ENCODE measurements at regions not wholly inside any gene's neighbourhood (a gene's known extent, or its start where the extent isn't known, plus 50 kb on each side); places are given as distances from the start of the nearest gene placed in this dataset.

GRCh38 chr13:109431217-109431616, 355.2 kb downstream of the IRS2 start:
- no peak for DNase-seq (ENCODE audit: low read depth)
- no peak overlapping the region for H3K4me3 ChIP-seq (ENCODE audit: low read depth, low read length)
- no peak for TF ChIP-seq CTCF (conservative IDR thresholded peaks at IDR 0.05; ENCODE audit: low read depth, low read length)

GRCh38 chr13:109428146-109428545, 358.2 kb downstream of the IRS2 start:
- no peak overlapping the region for H3K4me3 ChIP-seq (ENCODE audit: low read depth, low read length)
- no peak for DNase-seq (ENCODE audit: low read depth)
- TF ChIP-seq CTCF (conservative IDR thresholded peaks at IDR 0.05; ENCODE audit: low read depth, low read length), result no peak

GRCh38 chr13:109427695-109428094, 358.7 kb downstream of the IRS2 start:
- no peak for DNase-seq (ENCODE audit: low read depth)
- no peak overlapping the region for H3K4me3 ChIP-seq (ENCODE audit: low read depth, low read length)
- TF ChIP-seq CTCF (conservative IDR thresholded peaks at IDR 0.05; ENCODE audit: low read depth, low read length), result no peak

- DNase-seq (ENCODE audit: low read depth), result peak; percentile 73
- TF ChIP-seq CTCF (conservative IDR thresholded peaks at IDR 0.05; ENCODE audit: low read depth, low read length), result no peak
- H3K4me3 ChIP-seq (ENCODE audit: low read depth, low read length), result no peak overlapping the region
These were observed 359.2 kb downstream of the IRS2 start for GRCh38 chr13:109427148-109427547.

- DNase-seq (ENCODE audit: low read depth), result peak; percentile 26
- H3K4me3 ChIP-seq (ENCODE audit: low read depth, low read length), result no peak overlapping the region
- TF ChIP-seq CTCF (conservative IDR thresholded peaks at IDR 0.05; ENCODE audit: low read depth, low read length), result no peak
These were observed 359.7 kb downstream of the IRS2 start for GRCh38 chr13:109426690-109426990.

GRCh38 chr13:109425821-109426689, 360.3 kb downstream of the IRS2 start:
- no peak for TF ChIP-seq CTCF (conservative IDR thresholded peaks at IDR 0.05; ENCODE audit: low read depth, low read length)
- DNase-seq (ENCODE audit: low read depth), result no peak

GRCh38 chr13:109422161-109422560, 364.2 kb downstream of the IRS2 start:
- TF ChIP-seq CTCF (conservative IDR thresholded peaks at IDR 0.05; ENCODE audit: low read depth, low read length), result no peak
- DNase-seq (ENCODE audit: low read depth), result peak; percentile 13
- H3K4me3 ChIP-seq (ENCODE audit: low read depth, low read length), result no peak overlapping the region

More at GRCh38 chr13:109425821-109426689, 360.3 kb downstream of the IRS2 start:
- no peak overlapping the region for H3K4me3 ChIP-seq (ENCODE audit: low read depth, low read length)

All from choroid plexus epithelial cell (primary cell).